ENCODE measurements at regions not wholly inside any gene's neighbourhood (a gene's known extent, or its start where the extent isn't known, plus 50 kb on each side); places are given as distances from the start of the nearest gene placed in this dataset.

DNA sequence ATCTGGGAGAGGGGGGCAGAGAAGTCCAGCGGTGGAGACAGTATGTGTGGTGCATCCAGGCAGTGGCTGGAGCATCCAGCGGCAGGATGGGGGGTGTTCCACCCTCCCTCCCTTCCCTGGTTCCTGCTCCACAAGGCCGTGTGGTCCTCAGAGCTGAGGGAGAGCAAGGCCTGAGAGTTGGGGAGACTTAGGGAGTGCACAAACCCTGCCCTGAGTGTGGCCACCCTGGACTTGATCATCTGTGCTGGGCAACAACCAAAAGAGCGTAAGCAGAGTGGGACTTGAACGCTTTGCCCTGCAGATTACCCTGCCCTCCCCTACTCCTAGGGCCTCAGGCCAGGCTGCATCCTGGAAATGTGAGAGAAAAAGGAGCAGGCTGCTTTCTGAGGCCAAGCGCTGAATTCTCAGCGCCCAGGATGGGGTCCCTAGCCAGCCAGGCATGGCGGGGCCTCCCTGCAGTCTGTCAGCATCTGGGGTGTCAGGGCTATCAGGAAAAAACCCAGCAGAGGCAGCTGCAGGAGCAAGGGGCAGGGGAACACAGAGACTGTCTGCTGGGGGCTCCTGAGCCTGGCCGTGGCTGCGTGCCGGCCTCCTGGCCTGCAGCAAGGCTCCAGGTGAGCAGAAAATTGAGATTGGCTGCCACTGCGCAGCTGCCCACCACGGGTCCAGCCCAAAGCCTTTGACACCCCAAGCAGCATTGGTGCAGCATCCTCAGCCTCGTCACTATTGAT lies 266.2 kb downstream of the NPHP4 start:
- DNase-seq: no peak
- Histone ChIP-seq H3K27ac (replicated peaks) (no peak overlapping the region), H3K27me3 (ENCODE audit: low read depth) (peaks cover 57% of the 10 kb centered on the region), H3K9me3 (replicated peaks) (no peaks in the 10 kb centered on the region), H3K4me3 (no peak overlapping the region), H3K36me3 (no peaks in the 10 kb centered on the region), H3K4me1 (peaks cover 5% of the 10 kb centered on the region)
- intact Hi-C loops (cut with micrococcal nuclease): no loop called here
- TF ChIP-seq, protein P1, sequence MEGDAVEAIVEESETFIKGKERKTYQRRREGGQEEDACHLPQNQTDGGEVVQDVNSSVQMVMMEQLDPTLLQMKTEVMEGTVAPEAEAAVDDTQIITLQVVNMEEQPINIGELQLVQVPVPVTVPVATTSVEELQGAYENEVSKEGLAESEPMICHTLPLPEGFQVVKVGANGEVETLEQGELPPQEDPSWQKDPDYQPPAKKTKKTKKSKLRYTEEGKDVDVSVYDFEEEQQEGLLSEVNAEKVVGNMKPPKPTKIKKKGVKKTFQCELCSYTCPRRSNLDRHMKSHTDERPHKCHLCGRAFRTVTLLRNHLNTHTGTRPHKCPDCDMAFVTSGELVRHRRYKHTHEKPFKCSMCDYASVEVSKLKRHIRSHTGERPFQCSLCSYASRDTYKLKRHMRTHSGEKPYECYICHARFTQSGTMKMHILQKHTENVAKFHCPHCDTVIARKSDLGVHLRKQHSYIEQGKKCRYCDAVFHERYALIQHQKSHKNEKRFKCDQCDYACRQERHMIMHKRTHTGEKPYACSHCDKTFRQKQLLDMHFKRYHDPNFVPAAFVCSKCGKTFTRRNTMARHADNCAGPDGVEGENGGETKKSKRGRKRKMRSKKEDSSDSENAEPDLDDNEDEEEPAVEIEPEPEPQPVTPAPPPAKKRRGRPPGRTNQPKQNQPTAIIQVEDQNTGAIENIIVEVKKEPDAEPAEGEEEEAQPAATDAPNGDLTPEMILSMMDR (IDR thresholded peaks at IDR 0.05; ENCODE audit: borderline replicate concordance): no peak

DNA sequence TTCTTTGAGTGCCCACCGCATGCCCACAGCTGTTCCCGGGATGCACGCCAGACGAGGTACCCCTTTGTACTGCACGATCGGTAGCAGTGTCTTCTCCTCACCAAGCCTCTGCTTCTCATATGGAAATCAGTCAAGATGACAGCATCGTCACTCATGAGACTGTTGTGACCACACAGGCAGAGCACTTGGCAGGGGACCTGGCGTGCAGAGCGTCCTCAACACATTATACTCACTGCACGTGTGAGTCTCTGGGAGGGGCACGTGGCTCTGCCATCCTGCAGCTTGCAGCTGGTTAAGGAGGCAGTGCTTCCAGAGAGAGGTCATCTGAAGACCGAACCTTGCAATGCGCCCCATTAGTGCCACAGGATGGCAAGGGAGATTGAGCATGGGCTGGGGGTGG lies 266.8 kb downstream of the NPHP4 start:
- intact Hi-C loops (cut with micrococcal nuclease): no loop called here
- Histone ChIP-seq H3K9me3 (replicated peaks) (no peaks in the 10 kb centered on the region), H3K27ac (replicated peaks) (no peak overlapping the region), H3K4me1 (peaks cover 5% of the 10 kb centered on the region), H3K27me3 (ENCODE audit: low read depth) (peaks cover 54% of the 10 kb centered on the region), H3K36me3 (no peaks in the 10 kb centered on the region), H3K4me3 (no peak overlapping the region)
- TF ChIP-seq, protein P1 (IDR thresholded peaks at IDR 0.05; ENCODE audit: borderline replicate concordance): no peak
- no peak for DNase-seq

DNA sequence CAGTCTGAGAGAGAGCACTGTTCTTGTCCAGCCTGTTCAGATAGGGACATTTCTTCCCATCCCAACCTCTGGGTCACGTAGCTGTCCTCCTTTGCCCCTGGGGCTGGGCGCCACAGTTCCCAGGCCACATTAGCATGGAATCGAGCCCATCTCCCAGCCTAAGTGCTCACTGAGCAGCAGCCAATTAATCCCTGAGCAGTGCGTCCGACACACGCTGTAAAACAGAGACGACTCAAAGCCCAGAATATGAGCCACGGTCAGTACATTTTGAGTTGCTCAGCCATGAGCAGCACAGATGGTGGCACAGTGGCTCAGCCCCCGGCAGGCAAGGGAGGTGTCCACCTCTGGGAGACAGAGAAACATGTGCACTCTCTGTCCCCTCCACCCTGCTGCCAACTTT lies 267.4 kb downstream of the NPHP4 start:
- Histone ChIP-seq H3K9me3 (replicated peaks) (no peaks in the 10 kb centered on the region), H3K27me3 (ENCODE audit: low read depth) (peaks cover 58% of the 10 kb centered on the region)
- no peak for DNase-seq

DNA sequence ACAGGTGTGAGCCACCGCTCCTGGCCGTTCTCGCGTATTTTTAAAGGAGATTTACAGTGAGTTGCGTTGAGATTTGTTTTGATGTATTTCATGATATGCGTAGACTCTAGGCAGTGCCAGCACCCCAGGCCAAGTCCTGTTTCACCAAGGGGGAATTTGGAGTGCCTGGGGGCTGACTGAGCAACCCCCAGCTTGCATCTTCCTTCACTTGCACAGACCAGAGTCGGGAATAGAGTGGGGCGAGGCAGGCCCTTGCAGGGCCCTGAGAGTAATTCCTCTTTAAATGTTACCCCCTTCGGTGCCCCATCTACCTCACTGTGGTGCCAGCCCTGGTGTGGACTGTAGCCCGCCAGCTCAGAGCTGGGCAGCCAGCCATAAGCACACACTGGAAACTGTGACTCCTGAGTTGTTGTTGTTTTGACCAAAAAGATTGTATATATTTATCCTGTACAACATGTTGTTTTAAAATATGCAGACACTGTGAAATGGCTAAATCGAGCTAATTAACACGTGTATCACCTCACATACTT lies 269.5 kb downstream of the NPHP4 start:
- Histone ChIP-seq H3K4me1 (peaks cover 5% of the 10 kb centered on the region), H3K4me3 (no peak overlapping the region), H3K36me3 (no peaks in the 10 kb centered on the region), H3K27me3 (ENCODE audit: low read depth) (peaks cover 58% of the 10 kb centered on the region), H3K9me3 (replicated peaks) (no peaks in the 10 kb centered on the region), H3K27ac (replicated peaks) (no peak overlapping the region)
- TF ChIP-seq, protein P1 (IDR thresholded peaks at IDR 0.05; ENCODE audit: borderline replicate concordance): no peak
- DNase-seq: no peak
- intact Hi-C loops (cut with micrococcal nuclease): no loop called here

More for the DNA sequence above, 267.4 kb downstream of the NPHP4 start:
- intact Hi-C loops (cut with micrococcal nuclease): no loop called here
- H3K27ac ChIP-seq (replicated peaks): no peak overlapping the region
- no peak overlapping the region for H3K4me3 ChIP-seq
- TF ChIP-seq, protein P1 (IDR thresholded peaks at IDR 0.05; ENCODE audit: borderline replicate concordance): no peak
- H3K4me1 ChIP-seq: peaks cover 5% of the 10 kb centered on the region
- H3K36me3 ChIP-seq: no peaks in the 10 kb centered on the region

DNA sequence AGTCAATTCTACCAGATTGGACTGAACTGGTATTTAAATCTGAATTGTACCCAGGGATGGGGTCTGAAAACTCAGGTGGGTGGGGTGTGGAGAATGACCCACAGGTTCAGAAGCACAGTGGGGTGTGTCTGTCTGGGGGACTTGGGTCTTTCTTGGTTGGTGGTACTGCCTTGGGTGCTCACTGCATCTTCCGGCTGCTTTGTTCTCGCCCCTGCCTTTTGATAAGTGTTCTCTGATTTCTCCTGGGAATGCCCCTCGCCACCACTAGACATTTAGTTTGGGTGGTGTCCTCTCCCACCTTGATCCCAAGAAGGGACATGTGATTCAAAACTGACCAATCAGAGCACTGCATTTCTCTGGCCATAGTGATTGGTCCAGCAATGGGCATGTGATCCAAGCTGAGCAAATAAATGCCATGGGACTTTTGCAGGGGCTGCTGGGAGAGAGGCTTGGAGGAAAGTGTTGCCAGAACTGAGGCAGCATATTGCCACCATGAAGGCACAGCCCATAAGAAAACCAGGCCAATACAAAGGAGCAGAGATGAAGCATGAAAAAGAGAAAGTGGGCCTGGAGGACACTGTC lies 270.5 kb downstream of the NPHP4 start:
- peaks cover 62% of the 10 kb centered on the region for H3K27me3 ChIP-seq (ENCODE audit: low read depth)
- no peak for DNase-seq
- TF ChIP-seq, protein P1 (IDR thresholded peaks at IDR 0.05; ENCODE audit: borderline replicate concordance): no peak
- no peaks in the 10 kb centered on the region for H3K9me3 ChIP-seq (replicated peaks)
- H3K27ac ChIP-seq (replicated peaks): no peak overlapping the region
- no peak overlapping the region for H3K4me3 ChIP-seq
- peaks cover 5% of the 10 kb centered on the region for H3K4me1 ChIP-seq
- H3K36me3 ChIP-seq: no peaks in the 10 kb centered on the region
- intact Hi-C loops (cut with micrococcal nuclease): no loop called here
